Liver (tissue), 3 donors: ENCODE measurements at regions not wholly inside any gene's neighbourhood (a gene's known extent, or its start where the extent isn't known, plus 50 kb on each side); places are given as distances from the start of the nearest gene placed in this dataset.

ENCODE experiments used
- EGR1 ChIP-seq, 2 donors: IDR thresholded peaks; 2 replicates each; pipeline ENCODE4 v1.6.1; 2016 to 2018; ENCODE audit warnings: antibody characterized with exemption in 2 of 2, low read depth in 2 of 2
- FOXA1 ChIP-seq: IDR thresholded peaks from 2 replicates; pipeline ENCODE4 v1.6.1; 2016; ENCODE audit warnings: antibody characterized with exemption
- GABPA ChIP-seq, 2 donors: IDR thresholded peaks in 1 of 2; conservative IDR thresholded peaks in 1 of 2; 2 replicates each; pipeline ENCODE4 v1.6.1; 2016; ENCODE audit warnings: antibody characterized with exemption in 2 of 2, mild to moderate bottlenecking in 1 of 2, moderate library complexity in 1 of 2
- HNF4G ChIP-seq: IDR thresholded peaks from 2 replicates; pipeline ENCODE4 v1.6.1; 2016; ENCODE audit warnings: antibody characterized with exemption
- JUND ChIP-seq, 2 donors: IDR thresholded peaks; 2 replicates each; pipeline ENCODE4 v1.6.1; 2016; ENCODE audit warnings: antibody characterized with exemption in 2 of 2
- RAD21 ChIP-seq, 2 donors: IDR thresholded peaks; 2 replicates each; pipeline ENCODE4 v1.6.1; 2016; ENCODE audit warnings: antibody characterized with exemption in 2 of 2, mild to moderate bottlenecking in 2 of 2
- RXRA ChIP-seq, 2 donors: IDR thresholded peaks; 2 replicates each; pipeline ENCODE4 v1.6.1; 2017 to 2018; ENCODE audit warnings: antibody characterized with exemption in 2 of 2, mild to moderate bottlenecking in 1 of 2
- SP1 ChIP-seq: IDR thresholded peaks from 2 replicates; pipeline ENCODE4 v1.6.1; 2018; ENCODE audit warnings: antibody characterized with exemption, mild to moderate bottlenecking
- TAF1 ChIP-seq: conservative IDR thresholded peaks from 2 replicates; pipeline ENCODE4 v1.6.1; 2016; ENCODE audit warnings: antibody characterized with exemption, mild to moderate bottlenecking
- TF ChIP-seq, protein P1 (sequence below): fragments of 150-350 bp; IDR thresholded peaks from 2 replicates; pipeline ENCODE4 v1.5.1; 2017; ENCODE audit warnings: improper control_type of control experiment, low read depth, low read length; ENCODE audit not compliant: missing input control
- TF ChIP-seq, protein P2 (sequence below): IDR thresholded peaks from 2 replicates; pipeline ENCODE4 v1.6.1; 2016; ENCODE audit warnings: antibody characterized with exemption
- TF ChIP-seq, protein P3 (sequence below): IDR thresholded peaks from 2 replicates; pipeline ENCODE4 v1.6.1; 2016; ENCODE audit warnings: antibody characterized with exemption
- TF ChIP-seq, protein P4 (sequence below): IDR thresholded peaks from 2 replicates; pipeline ENCODE4 v1.6.1; 2016; ENCODE audit warnings: antibody characterized with exemption
- donor health status: healthy.
- donor health status: healthy.

DNA sequence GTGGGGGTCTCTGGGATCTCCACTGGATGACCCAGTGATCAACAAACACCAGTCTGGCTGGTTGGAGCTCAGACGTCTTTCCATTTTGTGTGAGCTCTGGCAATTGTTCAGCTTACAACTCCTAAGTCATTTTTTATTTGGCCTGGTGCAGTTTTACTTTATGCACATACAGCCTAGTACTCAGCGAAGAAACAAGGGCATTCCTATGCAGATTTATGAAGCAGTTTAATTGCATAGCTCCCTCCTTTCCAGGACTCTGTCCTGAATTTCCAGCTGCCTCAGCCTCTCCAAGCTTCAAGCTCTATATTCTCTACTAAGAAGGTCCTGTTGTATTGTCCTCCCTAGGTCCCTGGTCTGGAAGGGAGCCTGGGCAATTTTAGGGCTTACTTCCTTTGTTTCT, 145.6 kb upstream of the GALNT17 start:
- no peak for TF ChIP-seq RAD21 (IDR thresholded peaks at IDR 0.05)
- TF ChIP-seq, protein P1, sequence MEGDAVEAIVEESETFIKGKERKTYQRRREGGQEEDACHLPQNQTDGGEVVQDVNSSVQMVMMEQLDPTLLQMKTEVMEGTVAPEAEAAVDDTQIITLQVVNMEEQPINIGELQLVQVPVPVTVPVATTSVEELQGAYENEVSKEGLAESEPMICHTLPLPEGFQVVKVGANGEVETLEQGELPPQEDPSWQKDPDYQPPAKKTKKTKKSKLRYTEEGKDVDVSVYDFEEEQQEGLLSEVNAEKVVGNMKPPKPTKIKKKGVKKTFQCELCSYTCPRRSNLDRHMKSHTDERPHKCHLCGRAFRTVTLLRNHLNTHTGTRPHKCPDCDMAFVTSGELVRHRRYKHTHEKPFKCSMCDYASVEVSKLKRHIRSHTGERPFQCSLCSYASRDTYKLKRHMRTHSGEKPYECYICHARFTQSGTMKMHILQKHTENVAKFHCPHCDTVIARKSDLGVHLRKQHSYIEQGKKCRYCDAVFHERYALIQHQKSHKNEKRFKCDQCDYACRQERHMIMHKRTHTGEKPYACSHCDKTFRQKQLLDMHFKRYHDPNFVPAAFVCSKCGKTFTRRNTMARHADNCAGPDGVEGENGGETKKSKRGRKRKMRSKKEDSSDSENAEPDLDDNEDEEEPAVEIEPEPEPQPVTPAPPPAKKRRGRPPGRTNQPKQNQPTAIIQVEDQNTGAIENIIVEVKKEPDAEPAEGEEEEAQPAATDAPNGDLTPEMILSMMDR, result no peak
- no peak for TF ChIP-seq RXRA (IDR thresholded peaks at IDR 0.05)
- TF ChIP-seq, protein P2, sequence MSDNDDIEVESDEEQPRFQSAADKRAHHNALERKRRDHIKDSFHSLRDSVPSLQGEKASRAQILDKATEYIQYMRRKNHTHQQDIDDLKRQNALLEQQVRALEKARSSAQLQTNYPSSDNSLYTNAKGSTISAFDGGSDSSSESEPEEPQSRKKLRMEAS, result no peak
- TF ChIP-seq TAF1, result no peak
- no peak for TF ChIP-seq FOXA1
- TF ChIP-seq JUND (IDR thresholded peaks at IDR 0.05), result no peak
- no peak for TF ChIP-seq SP1
- TF ChIP-seq, protein P3, sequence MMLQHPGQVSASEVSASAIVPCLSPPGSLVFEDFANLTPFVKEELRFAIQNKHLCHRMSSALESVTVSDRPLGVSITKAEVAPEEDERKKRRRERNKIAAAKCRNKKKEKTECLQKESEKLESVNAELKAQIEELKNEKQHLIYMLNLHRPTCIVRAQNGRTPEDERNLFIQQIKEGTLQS, result no peak
- no peak for TF ChIP-seq GABPA (IDR thresholded peaks at IDR 0.05 in 1 of 2, conservative IDR thresholded peaks at IDR 0.05 in 1 of 2)
- TF ChIP-seq, protein P4, sequence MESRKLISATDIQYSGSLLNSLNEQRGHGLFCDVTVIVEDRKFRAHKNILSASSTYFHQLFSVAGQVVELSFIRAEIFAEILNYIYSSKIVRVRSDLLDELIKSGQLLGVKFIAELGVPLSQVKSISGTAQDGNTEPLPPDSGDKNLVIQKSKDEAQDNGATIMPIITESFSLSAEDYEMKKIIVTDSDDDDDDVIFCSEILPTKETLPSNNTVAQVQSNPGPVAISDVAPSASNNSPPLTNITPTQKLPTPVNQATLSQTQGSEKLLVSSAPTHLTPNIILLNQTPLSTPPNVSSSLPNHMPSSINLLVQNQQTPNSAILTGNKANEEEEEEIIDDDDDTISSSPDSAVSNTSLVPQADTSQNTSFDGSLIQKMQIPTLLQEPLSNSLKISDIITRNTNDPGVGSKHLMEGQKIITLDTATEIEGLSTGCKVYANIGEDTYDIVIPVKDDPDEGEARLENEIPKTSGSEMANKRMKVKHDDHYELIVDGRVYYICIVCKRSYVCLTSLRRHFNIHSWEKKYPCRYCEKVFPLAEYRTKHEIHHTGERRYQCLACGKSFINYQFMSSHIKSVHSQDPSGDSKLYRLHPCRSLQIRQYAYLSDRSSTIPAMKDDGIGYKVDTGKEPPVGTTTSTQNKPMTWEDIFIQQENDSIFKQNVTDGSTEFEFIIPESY, result no peak
- no peak for TF ChIP-seq HNF4G
- TF ChIP-seq EGR1 (IDR thresholded peaks at IDR 0.05; ENCODE audit: low read depth in 2 of 2), result no peak
